Neural progenitor cell (in vitro differentiated cells): ENCODE measurements at regions not wholly inside any gene's neighbourhood (a gene's known extent, or its start where the extent isn't known, plus 50 kb on each side); places are given as distances from the start of the nearest gene placed in this dataset.
A peak's percentile ranks its signal among the peaks of the same experiment; 100 is the strongest.

ENCODE experiments used
- DNase-seq: peaks from one replicate; pipeline ENCODE4 v3.0.0-alpha.2; 2016; ENCODE audit warnings: low spot score
- H2AFZ ChIP-seq: fragments of 200-600 bp; sonication (generic); replicated peaks from 2 replicates; pipeline ENCODE4 v1.6.1; 2016; ENCODE audit warnings: antibody characterized with exemption
- H3F3A ChIP-seq: fragments of 200-600 bp; sonication (generic); 2 replicates; pipeline ENCODE4 v1.6.1; 2016; ENCODE audit warnings: antibody characterized with exemption, low read depth
- H3K27ac ChIP-seq: fragments of 200-600 bp; sonication (generic); 2 replicates; pipeline ENCODE4 v1.5.1; 2016; ENCODE audit warnings: mild to moderate bottlenecking
- H3K27me3 ChIP-seq: fragments of 200-600 bp; sonication (generic); 2 replicates; pipeline ENCODE4 v1.6.1; 2016; ENCODE audit warnings: mild to moderate bottlenecking, moderate library complexity
- H3K36me3 ChIP-seq: fragments of 200-600 bp; sonication (generic); 2 replicates; pipeline ENCODE4 v1.5.1; 2016
- H3K4me1 ChIP-seq: fragments of 200-600 bp; sonication (generic); 2 replicates; pipeline ENCODE4 v1.6.1; 2016; ENCODE audit warnings: mixed run types
- H3K4me2 ChIP-seq: fragments of 200-600 bp; sonication (generic); 2 replicates; pipeline ENCODE4 v1.6.1; 2016
- H3K4me3 ChIP-seq: fragments of 200-600 bp; sonication (generic); 2 replicates; pipeline ENCODE4 v1.5.1; 2016
- H3K79me2 ChIP-seq: fragments of 200-600 bp; sonication (generic); 2 replicates; pipeline ENCODE4 v1.6.1; 2016; ENCODE audit warnings: low read depth
- H3K9ac ChIP-seq: fragments of 200-600 bp; sonication (generic); 2 replicates; pipeline ENCODE4 v1.6.1; 2016
- H3K9me3 ChIP-seq: fragments of 200-600 bp; sonication (generic); 2 replicates; pipeline ENCODE4 v1.5.1; 2016; ENCODE audit warnings: low read depth
- H4K20me1 ChIP-seq: fragments of 200-600 bp; sonication (generic); 2 replicates; pipeline ENCODE4 v1.6.1; 2016; ENCODE audit warnings: low read depth
- H3K27ac Mint-ChIP-seq: 3 replicates; pipeline ENCODE4 v1.8.0; 2021; ENCODE audit warnings: mixed read lengths
- H3K27me3 Mint-ChIP-seq: 2 replicates; pipeline ENCODE4 v1.8.0; 2022; ENCODE audit warnings: low read depth, mild to moderate bottlenecking, inconsistent platforms, moderate library complexity, mixed read lengths; ENCODE audit not compliant: insufficient read depth
- H3K36me3 Mint-ChIP-seq: 3 replicates; pipeline ENCODE4 v1.8.0; 2021; ENCODE audit warnings: mixed read lengths
- H3K4me1 Mint-ChIP-seq: 3 replicates; pipeline ENCODE4 v1.8.0; 2021; ENCODE audit warnings: mixed read lengths
- H3K4me3 Mint-ChIP-seq: 3 replicates; pipeline ENCODE4 v1.8.0; 2021; ENCODE audit warnings: mild to moderate bottlenecking, moderate library complexity, mixed read lengths
- H3K9me3 Mint-ChIP-seq: 3 replicates; pipeline ENCODE4 v1.8.0; 2020; ENCODE audit warnings: mixed read lengths
- CTCF ChIP-seq: fragments of 200-600 bp; sonication (generic); IDR thresholded peaks from 2 replicates; pipeline ENCODE4 v1.5.1; 2017; ENCODE audit warnings: antibody characterized with exemption, mild to moderate bottlenecking
- EZH2 ChIP-seq: fragments of 200-600 bp; sonication (generic); IDR thresholded peaks from 2 replicates; pipeline ENCODE4 v1.6.1; 2017; ENCODE audit warnings: antibody characterized with exemption, mild to moderate bottlenecking, moderate library complexity
- EZH2phosphoT487 ChIP-seq: fragments of 200-600 bp; sonication (generic); IDR thresholded peaks from 2 replicates; pipeline ENCODE4 v1.6.1; 2017; ENCODE audit warnings: antibody characterized with exemption

- Mint-ChIP-seq H3K9me3 (no peaks in the 10 kb centered on the region), H3K4me3 (no peak overlapping the region), H3K27ac (no peak overlapping the region), H3K4me1 (no peaks in the 10 kb centered on the region), H3K36me3 (no peaks in the 10 kb centered on the region), H3K27me3 (no peaks in the 10 kb centered on the region)
- Histone ChIP-seq H3K9me3 (no peaks in the 10 kb centered on the region), H3K27me3 (no peaks in the 10 kb centered on the region), H3K79me2 (no peaks in the 10 kb centered on the region), H2AFZ (no peak overlapping the region), H3K4me3 (no peak overlapping the region), H3K9ac (no peak overlapping the region), H3K4me2 (no peak overlapping the region), H3K4me1 (peaks cover 17% of the 10 kb centered on the region), H3F3A (peaks cover 12% of the 10 kb centered on the region), H3K27ac (no peak overlapping the region), H3K36me3 (no peaks in the 10 kb centered on the region), H4K20me1 (no peaks in the 10 kb centered on the region)
- no peak for DNase-seq
- TF ChIP-seq CTCF, result no peak
- no peak for TF ChIP-seq EZH2
- TF ChIP-seq EZH2phosphoT487, result no peak
Measured at GRCh38 chr6:92848901-92849300, 570.5 kb downstream of the EPHA7 start.

- Histone ChIP-seq H3K4me3 (no peak overlapping the region), H2AFZ (no peak overlapping the region), H3F3A (peaks cover 12% of the 10 kb centered on the region), H3K4me1 (peaks cover 15% of the 10 kb centered on the region), H3K79me2 (no peaks in the 10 kb centered on the region), H3K27ac (no peak overlapping the region), H4K20me1 (no peaks in the 10 kb centered on the region), H3K36me3 (no peaks in the 10 kb centered on the region), H3K9me3 (no peaks in the 10 kb centered on the region), H3K27me3 (no peaks in the 10 kb centered on the region), H3K9ac (no peak overlapping the region), H3K4me2 (no peak overlapping the region)
- Mint-ChIP-seq H3K36me3 (no peaks in the 10 kb centered on the region), H3K4me3 (no peak overlapping the region), H3K4me1 (no peaks in the 10 kb centered on the region), H3K27me3 (no peaks in the 10 kb centered on the region), H3K9me3 (no peaks in the 10 kb centered on the region), H3K27ac (no peak overlapping the region)
- TF ChIP-seq EZH2phosphoT487 (no peak), EZH2 (no peak), CTCF (no peak)
- DNase-seq, result no peak
Measured at GRCh38 chr6:92848459-92848858, 570.9 kb downstream of the EPHA7 start.

GRCh38 chr6:92847988-92848387, 571.4 kb downstream of the EPHA7 start:
- no peak overlapping the region for H2AFZ ChIP-seq
- H3K4me2 ChIP-seq, result no peak overlapping the region
- H3K27ac ChIP-seq, result no peak overlapping the region
- no peak overlapping the region for H3K4me3 Mint-ChIP-seq
- no peaks in the 10 kb centered on the region for H4K20me1 ChIP-seq
- no peaks in the 10 kb centered on the region for H3K27me3 Mint-ChIP-seq
- TF ChIP-seq EZH2phosphoT487 (no peak), EZH2 (no peak), CTCF (no peak)
- no peak overlapping the region for H3K9ac ChIP-seq
- peaks cover 15% of the 10 kb centered on the region for H3K4me1 ChIP-seq
- peak; percentile 2 for DNase-seq
- H3K4me1 Mint-ChIP-seq, result no peaks in the 10 kb centered on the region
- no peak overlapping the region for H3K27ac Mint-ChIP-seq
- no peaks in the 10 kb centered on the region for H3K9me3 ChIP-seq
- H3K36me3 Mint-ChIP-seq, result no peaks in the 10 kb centered on the region
- no peaks in the 10 kb centered on the region for H3K27me3 ChIP-seq
- no peaks in the 10 kb centered on the region for H3K9me3 Mint-ChIP-seq
- no peaks in the 10 kb centered on the region for H3K36me3 ChIP-seq
- no peak overlapping the region for H3K4me3 ChIP-seq
- H3F3A ChIP-seq, result peaks cover 12% of the 10 kb centered on the region
- H3K79me2 ChIP-seq, result no peaks in the 10 kb centered on the region
